GM19438 (cell line): ENCODE measurements at regions not wholly inside any gene's neighbourhood (a gene's known extent, or its start where the extent isn't known, plus 50 kb on each side); places are given as distances from the start of the nearest gene placed in this dataset.
"Not testable (repeated sequence)": the region's sequence is repeated elsewhere in the genome, so short reads cannot be mapped to it uniquely, and the experiment has no call there.

Source experiments
- ATAC-seq: cut with Tn5 transposase; IDR thresholded peaks from one replicate; pipeline ENCODE4 v1.9.1; 2021; ENCODE audit warnings: low read depth; ENCODE audit not compliant: unreplicated experiment

- no peak for ATAC-seq
Measured at GRCh38 chr2:56590611-56591010, 406.8 kb downstream of the CCDC85A start.

DNA sequence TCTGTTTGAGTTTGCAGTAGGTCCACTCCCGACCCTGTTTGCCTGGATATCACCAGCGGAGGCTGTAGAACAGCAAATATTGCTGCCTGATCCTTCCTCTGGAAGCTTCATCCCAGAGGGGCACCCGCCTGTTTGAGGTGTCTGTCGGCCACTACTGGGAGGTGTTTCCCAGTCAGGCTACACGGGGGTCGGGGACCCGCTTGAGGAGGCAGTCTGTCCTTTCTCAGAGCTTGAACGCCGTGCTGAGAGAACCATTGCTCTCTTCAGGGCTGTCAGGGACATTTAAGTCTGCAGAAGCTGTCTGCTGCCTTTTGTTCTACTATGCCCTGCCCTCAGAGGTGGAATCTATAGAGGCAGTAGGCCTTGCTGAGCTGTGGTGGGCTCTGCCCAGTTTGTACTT is 422.3 kb downstream of the CCDC85A start:
- not testable (repeated sequence) for ATAC-seq

DNA sequence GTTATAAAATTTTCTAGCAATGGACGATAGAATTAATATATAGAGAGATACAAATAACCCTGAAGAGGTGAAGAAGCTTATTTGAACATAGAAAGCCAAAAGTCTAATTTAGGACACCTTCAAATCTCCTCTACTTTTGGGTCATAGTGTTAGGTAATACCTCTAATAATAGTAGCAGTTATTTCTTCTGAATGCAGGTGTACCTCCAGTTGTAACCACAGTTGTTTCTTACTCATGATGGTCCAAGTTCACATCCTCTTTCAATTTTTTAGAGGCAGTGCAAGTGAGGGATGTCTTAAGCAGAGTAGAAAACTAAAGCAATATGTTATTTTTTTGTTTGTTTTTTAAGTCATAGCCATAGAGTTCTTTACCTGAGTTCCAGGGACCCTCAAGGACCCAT is 429.5 kb downstream of the CCDC85A start:
- no peak for ATAC-seq

GRCh38 chr2:56613920-56614319 is 430.1 kb downstream of the CCDC85A start:
- ATAC-seq = no peak

DNA sequence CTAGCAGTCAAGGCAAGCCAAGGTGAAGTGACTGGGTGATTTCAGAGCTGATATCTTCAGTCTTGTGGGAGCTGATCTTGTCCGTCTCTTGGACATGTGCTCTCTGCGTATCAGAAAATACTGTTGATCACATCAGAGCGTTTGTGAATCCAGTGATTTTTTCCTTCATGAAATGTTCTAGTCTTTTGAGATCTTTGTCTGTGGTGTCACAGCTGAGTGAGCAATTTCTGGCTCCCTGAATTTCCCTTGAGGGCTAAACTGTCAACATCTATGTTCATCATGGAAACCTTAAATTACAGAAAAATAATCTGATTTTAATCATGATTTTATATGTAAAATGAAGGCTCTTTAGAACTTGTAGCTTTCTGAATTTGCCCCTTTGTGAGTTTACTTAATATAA is 432.0 kb downstream of the CCDC85A start:
- ATAC-seq = no peak

DNA sequence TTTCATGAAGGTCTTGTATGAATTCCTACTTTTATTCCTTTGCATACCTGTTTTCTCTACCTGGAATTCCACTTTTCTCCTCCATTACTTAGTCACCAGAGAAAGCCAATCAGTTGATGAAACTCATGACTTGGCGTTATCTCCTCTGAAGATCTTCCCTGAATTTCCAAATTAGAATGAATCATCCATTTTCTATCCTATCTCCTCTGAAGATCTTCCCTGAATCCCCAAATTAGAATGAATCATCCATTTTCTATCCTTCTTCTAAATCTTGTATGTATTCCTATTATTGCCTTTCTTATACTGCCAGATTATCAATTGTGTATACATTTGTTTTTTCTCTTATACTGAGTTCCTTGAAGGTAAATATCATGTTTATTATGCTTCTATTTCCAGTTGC is 440.4 kb downstream of the CCDC85A start:
- ATAC-seq = no peak

DNA sequence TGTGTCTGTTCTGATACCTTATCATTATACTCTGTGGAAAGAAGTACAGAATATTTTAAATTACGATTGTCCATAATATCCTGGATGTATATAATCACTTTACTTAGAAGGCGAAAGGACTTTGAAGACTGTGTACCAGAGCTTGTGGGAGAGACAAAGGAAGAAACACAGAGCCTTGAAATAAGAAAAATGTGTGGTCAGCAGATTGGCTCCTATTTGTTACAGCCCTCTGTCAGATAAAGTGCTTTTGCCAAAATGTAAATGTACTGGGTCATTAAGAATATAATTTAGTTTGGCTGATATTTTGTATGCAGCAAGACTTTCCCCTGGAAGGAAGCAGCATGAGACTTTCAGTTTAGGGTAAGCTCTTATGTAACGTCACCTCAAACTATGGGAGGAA is 443.1 kb downstream of the CCDC85A start:
- ATAC-seq = no peak

- ATAC-seq = no peak
Measured at GRCh38 chr2:56630286-56630685, 446.5 kb downstream of the CCDC85A start.

GRCh38 chr2:56647997-56648396 is 464.2 kb downstream of the CCDC85A start:
- no peak for ATAC-seq

DNA sequence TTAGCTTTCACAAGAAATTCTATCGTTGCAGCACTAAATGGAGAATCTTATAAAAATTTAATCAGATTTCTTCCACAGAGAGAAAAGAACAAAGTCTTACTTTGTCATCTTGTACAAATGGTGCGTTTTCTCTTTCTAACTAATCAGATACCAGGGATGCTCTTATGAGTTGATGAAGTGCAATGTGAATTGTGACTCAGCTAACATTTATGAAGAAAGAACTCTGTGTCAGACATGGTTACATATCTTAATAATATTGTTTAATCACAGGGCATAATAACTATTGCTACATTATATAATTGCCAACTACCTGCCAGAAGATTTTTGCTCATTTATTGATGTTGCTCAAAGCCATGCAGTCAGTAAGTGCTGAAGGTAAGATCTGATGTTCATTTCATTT is 465.0 kb downstream of the CCDC85A start:
- no peak for ATAC-seq

DNA sequence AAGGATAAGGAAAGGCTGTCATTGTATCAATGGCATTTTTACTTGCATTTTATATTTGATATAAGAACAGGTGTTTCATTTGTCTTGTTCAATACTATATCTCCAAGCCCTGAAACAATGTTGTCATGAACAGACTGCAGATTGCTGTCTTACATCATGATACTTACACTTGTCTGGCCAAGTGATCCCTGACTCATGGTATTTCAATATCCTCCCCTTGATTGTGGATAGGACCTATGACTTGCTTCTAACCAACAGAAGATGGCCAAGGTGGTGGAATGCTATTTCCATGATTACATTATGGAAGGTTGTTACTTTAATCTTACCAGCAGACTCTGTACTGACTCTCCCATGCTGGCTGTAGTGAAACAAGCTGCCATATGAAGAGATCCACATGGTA is 471.1 kb downstream of the CCDC85A start:
- no peak for ATAC-seq

- no peak for ATAC-seq
Measured at GRCh38 chr2:56656826-56657225, 473.0 kb downstream of the CCDC85A start.

GRCh38 chr2:56666777-56667176 is 483.0 kb downstream of the CCDC85A start:
- ATAC-seq = no peak

GRCh38 chr2:56671973-56672569 is 488.3 kb downstream of the CCDC85A start:
- ATAC-seq = no peak

GRCh38 chr2:56674084-56674483 is 490.3 kb downstream of the CCDC85A start:
- ATAC-seq = no peak

DNA sequence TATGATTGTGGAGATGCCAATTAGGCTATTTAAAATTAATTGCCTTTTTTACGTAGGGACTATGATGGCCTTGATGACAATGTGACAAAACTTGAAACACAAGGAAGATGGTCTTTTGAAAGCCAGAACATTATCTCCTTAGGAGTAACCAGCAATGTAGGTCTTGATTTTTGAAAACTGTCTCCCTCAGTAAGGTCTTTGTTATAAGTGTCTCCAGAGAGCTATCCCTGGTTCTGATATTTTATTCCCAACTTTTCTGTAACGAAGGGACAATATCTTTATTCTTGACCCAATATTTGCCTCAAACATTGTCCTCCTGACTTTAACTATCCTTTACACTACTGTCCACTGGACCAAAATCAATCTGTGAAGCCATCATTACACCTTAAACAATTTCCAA is 493.2 kb downstream of the CCDC85A start:
- no peak for ATAC-seq

- ATAC-seq = no peak
Measured at GRCh38 chr2:56680971-56681631, 497.3 kb downstream of the CCDC85A start.

DNA sequence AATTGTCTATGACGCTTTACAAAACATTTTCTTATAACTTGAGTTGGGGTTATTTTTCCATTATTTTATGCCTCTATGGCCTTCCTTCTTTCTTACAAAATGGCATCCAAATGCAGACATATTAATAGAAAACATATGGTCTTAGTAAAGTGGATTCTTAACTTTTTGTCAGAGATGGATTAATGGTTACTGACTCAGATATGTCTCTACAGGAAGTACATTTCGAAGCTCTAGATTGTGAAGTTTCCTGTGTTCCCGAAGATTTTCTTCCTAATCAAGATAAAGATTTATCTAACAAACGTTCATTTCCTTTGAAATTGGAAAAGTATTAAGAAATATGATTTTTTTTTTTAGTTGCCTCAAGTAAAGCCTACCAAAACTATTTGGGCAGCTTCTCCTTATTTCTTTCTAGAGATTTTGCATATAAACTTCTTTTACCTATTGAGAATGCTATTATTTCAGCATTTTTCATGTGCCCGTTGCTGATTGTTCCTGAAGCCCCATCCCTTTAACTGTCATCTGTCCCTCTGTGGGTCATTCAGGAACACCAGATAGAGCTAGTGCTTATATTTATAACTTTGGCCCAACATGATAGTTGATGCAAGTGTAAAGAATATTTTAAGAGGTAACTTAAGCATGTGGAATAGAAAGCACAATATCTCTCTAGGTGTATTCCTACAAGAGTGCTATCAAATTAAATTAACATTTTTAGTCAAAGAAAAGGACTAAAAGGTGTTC is 498.0 kb downstream of the CCDC85A start:
- ATAC-seq = no peak

- ATAC-seq = no peak
Measured at GRCh38 chr2:56682397-56682760, 498.6 kb downstream of the CCDC85A start.

GRCh38 chr2:56684327-56684726 is 500.5 kb downstream of the CCDC85A start:
- ATAC-seq = no peak

DNA sequence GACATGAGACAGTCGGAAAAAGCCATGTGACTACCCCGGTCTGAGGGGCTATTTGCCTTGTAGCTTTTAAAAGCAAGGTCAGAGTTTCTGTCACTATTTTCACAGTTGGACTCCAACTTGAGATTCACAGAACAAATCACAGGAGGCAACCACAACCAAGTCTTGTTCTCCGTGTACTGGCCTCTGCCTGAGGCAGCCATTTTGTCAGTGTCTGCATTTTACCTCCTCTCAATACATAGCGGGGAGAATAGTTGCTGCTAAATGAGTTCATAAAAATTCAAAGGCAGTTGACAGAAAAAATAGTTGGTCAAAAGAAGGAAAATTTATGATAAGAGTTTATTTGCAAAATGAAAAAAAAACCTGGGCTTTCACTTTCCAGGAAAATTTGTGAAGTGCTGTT is 501.4 kb downstream of the CCDC85A start:
- no peak for ATAC-seq

DNA sequence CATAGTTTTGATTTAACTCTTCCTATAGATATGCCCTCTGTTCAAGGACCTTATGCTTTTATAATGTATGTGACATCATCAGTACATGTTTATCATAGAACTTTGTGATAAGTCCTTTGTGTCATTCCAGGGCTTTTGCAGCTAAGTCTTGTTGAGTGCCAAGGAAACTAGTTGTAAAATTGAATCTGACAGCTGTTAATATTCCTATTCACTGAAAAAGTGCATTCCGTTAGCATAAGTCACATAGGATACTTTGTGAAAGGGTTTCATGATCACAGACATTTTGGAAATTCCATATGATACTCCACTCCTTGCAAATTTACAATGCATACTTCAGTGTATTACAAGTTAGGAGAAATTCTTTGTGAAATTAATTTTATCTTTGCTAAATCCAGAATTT is 503.4 kb downstream of the CCDC85A start:
- ATAC-seq = no peak
